ENCODE measurements at regions not wholly inside any gene's neighbourhood (a gene's known extent, or its start where the extent isn't known, plus 50 kb on each side); places are given as distances from the start of the nearest gene placed in this dataset.

DNA sequence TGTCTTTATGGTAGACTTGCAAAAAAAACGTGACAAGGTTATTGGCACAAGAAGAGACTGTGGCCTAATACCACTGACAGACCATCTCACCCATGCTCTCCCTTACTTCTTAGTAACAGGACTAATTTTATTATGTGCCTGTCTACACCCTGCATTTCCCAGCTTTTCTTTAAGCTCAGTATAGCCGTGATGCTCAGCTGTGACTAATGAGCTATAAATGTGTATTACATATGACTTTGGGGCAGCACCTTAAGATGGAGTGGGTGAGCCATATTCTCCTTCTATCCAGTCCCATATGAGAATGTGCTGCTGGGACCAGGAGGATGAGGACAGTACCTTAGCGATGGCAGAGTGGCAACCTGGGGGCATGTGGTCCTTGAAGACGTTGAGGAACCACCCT is 293.5 kb downstream of the RNF144A start:
- no peak for DNase-seq (ENCODE audit: low read depth)

DNA sequence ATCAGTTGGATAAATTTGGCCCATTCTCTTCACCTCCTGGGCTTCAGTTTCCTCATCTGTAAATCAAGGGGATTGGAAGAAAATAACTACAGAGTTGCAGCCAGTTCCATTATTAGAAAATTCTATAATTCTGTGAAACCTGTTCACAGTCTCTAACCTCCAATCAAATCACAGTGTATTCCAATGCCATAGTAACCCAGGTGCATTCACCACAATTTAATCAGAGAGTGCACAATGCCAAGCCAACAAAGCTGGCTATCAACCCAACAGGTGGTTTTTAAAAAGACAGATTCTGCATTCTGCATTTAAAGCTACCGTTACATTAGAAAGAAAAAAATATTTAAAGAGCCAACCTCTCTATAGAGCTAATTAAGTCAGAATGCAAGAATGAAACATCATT is 308.6 kb downstream of the RNF144A start:
- DNase-seq (ENCODE audit: low read depth): no peak

DNA sequence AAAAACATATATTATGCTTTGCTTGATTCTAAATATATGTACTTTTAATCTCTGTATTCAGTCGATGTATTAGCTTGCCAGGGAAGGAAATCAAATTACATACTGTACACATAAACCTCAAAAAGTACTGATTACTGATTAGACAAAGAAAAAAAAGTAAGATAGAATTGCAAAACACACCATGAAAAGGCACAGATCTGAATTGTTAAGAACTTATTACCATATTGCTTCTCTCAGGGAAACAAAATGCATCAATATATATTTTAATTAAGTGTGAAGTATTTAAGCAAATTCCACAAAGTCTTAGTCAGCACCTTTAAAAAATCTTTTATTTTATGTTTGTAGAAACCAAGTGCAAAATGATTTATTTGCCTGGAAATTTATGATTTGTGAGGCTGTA is 309.3 kb downstream of the RNF144A start:
- no peak for DNase-seq (ENCODE audit: low read depth)

DNA sequence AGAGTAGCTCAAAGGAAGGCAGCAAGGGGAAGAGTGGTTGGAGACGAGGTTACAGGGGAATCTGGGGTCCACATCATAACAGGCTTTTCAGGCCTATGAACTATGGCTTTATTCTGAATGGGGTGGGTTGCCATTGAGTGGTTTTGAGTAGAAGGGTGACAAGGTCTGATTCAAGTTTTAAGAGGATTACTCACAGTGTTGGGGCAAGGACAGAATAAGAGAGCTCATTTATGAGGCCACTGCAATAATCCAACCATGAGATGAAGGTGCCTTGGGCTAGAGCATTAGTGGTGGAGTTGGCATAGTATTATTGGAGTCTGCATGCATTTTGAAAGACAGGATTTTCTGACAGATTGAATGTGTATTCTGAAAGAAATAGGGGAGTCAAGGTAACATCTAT is 315.9 kb downstream of the RNF144A start:
- DNase-seq (ENCODE audit: low read depth): no peak

DNA sequence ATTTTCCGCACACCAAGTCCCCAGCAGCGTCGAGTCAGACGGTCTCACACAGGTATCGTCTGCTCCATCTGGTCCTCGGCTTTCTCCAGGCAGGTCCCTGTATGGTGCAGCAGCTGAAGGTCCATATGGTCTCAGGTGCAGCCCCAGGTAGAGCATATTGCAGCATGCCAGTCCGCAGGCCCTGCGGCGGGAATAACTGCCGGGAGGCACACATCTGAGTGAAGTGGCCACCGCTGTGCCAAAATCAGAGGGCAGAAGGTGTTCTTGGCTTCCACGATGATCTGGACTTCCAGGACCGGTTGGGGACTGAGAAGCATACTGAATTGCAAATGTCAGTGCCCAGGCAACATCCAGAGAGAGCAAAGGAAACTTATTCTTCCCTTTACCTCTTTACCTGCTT is 320.3 kb downstream of the RNF144A start:
- no peak for DNase-seq (ENCODE audit: low read depth)

DNA sequence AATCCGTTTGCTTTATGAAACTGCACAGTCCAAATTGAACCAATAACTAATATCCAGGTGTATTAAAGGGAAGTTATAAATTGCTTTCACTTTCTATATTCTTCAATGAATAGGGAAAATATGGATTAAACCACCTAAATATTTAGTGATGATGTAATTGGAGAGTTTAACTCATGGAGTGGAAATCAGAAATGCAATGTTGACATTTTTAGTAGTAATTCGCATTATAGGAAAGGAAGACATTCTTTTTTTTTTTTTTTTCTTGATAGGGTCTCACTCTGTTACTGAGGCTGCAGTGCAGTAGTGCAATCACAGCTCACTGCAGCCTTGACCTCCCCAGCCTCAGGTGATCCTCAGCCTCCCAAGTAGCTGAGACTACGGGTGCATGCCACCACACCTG is 321.9 kb downstream of the RNF144A start:
- no peak for DNase-seq (ENCODE audit: low read depth)

DNA sequence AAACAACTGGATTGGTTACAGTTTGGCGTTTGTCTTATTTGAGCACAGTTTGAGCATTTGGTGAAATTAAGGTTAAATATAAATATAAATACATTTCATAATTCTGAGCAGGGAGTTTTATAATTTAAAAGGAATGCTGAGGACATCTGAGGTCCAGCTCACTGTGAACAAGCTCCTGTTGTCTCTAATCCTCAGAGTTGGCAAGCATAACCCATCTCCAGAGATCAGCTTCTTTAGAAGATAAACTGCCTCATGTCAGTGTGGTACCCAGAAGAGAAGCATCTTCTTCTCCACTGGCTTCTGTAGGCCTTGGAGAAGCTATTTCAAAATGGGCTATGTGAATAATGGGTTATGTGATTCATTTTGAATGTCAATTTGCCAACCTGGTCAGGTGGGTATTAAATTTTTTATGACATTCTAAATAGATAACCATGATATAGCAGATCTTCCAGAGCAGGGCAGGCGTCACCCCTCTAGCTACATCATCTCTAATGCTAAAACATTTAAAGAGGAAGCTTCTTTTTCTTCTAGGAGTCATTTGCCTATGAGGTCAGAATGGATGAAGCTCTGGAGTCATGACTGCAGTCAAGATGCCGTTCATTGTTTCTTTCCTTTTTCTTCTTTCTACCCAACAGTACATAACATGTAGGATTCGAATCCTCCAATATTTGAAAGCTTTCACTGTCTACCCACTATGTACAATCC is 324.0 kb downstream of the RNF144A start:
- DNase-seq (ENCODE audit: low read depth): no peak

DNA sequence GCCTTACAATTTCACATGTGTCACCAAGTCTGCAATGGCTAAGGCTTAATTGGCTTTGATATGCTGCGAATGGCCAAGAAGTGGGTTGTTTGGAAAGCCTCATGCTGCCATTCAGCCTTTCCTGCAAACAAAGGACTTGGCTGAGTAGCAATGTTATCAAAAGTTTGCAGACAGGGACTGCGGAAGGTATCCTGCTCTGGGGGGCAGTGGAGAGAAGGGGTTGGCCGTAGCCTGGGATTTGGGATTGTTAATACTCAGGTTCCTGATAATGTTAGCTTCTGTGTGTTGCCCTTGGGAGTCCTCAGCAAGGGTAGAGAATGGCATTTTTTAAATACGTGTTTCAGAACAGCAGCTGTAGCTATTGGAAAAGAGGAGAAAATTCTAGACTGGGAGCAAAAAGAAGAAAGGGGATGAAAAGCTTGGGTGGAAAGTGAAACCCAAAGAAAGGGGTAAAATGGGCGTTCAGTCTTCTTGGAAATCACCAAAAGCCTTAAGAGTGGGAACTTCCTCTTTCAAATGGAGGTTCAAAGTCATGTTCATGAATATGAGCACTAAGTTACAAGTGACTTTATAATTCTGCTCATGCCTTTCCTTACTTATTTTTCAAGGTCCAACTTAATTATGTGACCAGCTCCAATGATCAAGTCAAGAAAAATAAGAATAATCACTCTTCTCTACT is 325.1 kb downstream of the RNF144A start:
- no peak for DNase-seq (ENCODE audit: low read depth)

DNA sequence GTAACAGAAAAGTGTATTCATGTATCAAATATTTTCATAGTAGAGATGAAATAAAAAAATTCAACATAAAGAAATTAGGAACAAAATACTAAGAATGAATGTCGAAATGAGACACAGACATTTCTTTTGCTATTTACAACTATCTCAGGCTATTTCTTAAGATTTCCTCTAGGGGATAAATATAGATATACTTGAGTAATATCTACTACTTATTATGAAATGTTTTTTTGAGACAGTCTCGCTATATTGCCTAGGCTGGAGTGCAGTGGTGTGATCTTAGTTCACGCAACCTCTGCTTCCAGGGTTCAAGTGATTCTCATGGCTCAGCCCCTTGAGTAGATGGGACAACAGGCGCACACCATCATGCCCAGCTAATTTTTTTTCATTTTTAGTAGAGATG is 326.1 kb downstream of the RNF144A start:
- DNase-seq (ENCODE audit: low read depth): no peak

DNA sequence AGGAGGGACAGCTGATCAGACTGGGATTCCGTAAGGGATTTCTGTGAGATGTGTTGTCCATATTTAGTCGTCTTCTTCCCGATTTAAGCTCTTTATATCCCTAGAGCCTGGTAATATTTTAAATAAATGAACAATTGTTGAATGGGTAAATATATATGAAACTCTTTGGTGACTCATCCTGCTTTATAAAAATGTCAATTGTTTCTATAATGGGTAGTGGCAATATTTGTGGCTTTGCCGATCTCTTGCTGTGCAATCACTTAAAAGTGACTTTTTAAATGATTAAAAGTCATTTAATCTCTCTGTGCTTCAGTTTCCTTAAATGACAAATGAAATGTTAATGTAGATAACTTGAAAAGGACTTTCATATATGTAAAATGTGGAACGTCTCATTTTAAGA is 339.2 kb downstream of the RNF144A start:
- no peak for DNase-seq (ENCODE audit: low read depth)

DNA sequence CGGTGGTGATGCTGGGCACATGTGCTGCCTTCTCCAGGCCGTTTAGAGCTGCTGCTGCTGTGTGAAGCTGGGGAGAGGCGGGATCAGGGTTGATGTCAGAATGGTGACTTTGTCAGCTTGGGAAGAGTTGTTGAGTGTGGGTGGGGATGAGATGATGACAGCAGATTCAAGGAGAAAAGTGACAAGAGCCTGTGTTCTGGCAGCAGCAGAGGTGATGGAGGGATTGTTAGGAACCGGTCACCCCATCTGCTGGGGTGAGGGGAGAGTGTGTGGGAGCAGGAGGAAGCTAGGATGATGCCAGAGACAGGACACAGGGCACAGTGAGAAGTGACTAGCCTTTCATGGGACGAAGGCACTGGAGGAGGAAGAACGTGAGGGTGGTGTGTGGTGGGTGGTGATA is 345.5 kb downstream of the RNF144A start:
- DNase-seq (ENCODE audit: low read depth): no peak

DNA sequence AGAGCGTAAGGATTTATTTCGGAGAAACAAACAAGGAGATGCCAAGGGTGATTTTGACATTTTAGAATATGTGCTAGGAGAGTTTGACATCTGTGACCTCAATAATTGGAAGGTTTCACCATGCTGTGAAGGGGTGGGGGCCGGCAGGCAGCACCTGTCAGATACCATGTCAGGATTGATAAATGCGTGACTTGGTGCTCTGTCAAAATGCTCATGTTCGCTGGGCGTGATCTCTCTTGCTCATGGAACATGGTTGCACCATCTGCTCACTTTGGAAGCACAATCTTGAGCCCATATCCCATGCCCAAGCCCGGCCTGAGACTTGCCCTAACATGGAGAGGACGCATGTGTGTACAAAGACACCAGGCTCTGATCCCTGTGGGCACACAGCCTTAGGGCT is 347.6 kb downstream of the RNF144A start:
- no peak for DNase-seq (ENCODE audit: low read depth)

DNA sequence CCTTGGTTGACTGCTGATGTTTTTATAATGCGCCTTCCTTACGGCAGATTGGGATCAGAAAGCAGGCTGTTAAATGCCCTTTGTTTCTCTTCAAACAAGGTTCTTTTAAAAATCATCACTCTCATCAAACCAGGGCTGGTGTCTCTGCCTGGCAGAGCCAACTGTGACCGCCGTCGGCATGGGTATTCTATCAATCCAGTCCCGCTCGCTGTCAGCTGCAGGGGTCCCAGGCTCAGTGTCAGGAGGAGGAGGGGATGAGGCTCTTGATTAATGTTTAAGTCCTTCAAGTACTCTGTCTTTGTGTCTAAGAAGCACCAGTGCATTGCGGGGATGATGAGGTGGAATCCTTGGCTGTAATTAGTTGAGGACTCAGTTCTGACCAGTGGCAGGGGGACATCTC is 348.1 kb downstream of the RNF144A start:
- no peak for DNase-seq (ENCODE audit: low read depth)

DNA sequence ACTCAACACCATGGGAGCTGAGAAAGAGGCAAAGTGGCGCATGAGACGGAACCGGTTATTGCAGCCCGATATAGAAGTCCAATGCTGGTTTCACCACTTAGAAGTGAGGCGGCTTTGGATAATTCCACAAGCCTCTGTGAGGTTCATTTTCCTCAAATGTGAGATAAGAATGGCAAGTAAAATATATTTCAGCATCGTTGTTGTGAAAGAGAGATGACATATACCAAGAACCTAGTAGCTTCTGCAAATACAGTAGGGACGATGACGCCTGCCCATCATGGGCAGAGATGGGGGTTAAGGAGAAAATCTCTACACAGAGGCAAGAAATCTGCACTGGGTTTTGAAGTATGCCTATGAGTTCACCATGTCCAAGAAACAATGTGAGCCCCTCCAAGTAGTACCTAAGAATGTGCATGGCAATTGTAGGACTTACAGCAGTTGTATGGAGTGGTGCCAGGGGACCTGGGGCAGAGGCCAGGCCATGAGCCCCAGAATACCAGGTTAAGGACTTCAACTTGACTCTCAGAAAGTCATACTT is 352.0 kb downstream of the RNF144A start:
- no peak for DNase-seq (ENCODE audit: low read depth)

DNA sequence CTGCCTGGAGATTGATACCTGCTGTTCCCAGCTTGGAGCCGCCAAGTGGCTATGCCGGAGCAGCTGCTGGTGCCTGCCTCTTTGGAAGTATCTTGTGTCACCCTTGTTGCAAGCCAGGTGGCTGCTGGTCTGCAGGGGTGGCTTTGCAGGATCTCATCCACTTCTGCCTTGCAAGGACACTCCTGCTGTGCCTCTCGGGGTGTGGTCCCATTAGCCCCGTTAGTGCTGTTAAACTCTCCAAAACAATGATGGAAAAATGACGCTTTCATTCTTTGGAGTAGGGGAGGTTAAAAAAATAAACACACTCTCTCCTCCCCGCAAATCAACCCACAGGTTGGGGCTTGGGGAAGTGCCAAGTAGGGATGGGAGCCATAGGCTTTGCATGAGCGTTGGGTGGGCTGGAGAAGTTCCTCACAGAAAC is 352.8 kb downstream of the RNF144A start:
- no peak for DNase-seq (ENCODE audit: low read depth)

DNA sequence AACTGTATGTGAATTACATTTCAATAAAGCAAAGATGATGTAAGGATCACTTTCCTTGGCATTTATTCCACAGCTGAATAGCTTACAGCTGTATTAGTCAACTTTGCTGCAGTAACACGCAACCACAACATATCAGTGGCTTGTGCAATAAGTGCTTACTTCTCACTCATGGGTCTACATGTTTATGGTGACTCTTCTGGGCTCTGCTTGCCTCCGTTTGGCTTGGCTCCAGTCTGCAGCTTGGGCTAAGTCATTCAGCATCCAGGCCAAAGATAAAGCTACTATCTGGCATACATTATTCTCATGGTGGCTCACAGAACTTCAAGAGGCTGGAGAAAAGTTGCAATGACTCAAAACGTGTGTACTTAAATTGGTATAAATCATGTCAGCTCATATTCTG is 355.0 kb downstream of the RNF144A start:
- DNase-seq (ENCODE audit: low read depth): no peak

DNA sequence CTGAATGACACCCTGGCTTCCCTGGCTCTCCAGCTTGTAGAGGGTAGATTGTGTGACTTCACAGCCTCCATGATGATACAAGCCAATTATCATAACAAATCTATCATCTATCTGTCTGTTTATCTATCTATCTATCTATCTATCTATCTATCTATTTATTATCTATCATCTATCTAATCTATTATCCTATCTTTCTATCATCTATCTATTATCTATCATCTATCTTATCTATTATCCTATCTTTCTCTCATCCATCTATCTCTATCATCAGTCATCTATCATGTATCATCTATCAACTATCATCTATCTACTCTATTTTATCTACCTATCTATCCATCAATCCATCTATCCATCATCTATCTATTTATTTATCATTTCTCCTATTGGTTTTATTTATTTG is 361.8 kb downstream of the RNF144A start:
- no peak for DNase-seq (ENCODE audit: low read depth)

DNA sequence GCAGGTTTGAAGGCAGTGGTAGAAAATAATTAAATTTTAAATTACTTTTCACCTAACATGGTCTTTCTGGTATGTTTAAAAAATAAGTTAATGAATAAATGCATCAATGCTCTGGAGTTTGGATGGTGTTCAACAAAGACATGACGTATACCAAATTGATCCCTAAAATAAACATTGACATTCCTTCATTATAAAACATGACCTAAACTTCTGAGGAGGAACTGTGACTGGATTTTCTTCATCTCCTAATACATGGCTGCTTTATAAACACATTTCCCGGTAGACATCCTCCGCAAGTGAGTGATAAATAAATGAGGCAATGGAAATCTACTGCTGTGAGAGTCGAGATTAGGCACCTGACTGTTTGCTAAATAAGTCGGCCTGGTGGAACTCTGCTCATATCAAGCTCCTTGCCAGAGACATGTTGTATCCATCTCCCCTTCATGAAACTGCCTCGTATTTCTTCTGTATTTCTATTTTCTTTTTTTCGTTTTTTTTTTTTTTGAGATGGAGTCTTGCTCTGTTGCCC is 362.3 kb downstream of the RNF144A start:
- DNase-seq (ENCODE audit: low read depth): no peak

DNA sequence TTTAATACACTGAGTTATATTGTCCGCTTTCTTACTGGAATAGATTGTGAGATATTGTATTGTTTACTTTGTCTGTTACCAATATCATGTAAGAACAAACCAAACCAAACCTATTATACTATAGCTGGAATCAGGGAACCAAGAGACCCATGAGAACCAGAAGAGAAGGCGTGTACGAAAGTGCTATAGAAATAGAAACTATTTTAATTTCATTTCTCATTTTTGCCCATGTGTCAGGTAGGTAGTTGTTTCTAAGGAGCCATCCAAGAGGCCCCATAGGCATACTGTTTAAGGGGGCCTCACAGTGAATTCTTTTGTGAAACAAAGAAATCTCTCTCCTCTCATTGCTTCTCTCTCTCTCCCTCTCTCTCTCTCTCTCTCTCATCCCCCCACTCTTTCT is 363.6 kb downstream of the RNF144A start:
- DNase-seq (ENCODE audit: low read depth): no peak

DNA sequence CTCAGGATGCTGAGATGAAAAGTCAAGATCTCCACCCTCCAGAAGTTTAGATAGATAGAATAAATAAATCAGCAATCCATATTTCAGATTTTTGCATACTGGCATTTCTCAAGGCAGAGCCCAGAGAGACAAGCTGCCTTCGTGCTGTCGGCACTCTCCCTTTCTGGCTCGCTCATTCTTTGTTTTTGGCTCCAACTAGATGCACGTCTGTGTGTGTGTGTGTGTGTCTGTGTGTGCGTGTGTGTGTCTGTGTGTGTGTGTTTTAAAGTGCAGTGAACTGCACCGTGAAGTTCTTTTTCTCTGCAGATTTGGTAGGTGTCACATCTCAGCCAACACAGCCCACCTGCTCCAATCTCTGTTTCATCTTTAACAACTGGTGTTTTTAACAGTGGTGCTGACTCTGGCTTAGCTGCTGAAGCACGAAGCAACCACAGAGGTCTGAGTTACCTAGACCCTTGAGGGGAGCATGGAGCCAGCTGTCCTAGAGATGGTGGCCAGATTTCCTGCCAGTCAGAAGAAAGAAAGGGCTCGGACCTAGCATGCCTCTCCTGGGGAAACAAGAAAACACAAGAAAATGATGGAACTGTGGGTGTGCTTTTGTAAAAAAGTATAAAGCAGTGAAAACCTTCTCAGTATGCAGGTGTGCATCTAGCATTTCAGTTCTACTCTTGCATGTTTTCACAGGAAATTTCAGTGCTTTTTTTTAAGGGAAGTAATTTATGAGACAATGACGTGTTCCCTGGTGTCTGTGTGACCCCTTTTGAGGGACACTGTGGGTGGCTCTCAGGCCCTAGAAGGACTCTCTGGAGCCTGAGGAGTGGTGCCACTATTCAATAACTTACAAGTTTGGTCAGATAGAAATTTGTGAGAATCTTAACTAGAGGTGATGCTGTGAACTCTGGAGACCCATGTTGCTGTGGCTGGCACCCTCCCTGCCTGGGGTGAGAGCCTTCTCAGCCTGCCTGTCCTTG is 364.3 kb downstream of the RNF144A start:
- no peak for DNase-seq (ENCODE audit: low read depth)

DNA sequence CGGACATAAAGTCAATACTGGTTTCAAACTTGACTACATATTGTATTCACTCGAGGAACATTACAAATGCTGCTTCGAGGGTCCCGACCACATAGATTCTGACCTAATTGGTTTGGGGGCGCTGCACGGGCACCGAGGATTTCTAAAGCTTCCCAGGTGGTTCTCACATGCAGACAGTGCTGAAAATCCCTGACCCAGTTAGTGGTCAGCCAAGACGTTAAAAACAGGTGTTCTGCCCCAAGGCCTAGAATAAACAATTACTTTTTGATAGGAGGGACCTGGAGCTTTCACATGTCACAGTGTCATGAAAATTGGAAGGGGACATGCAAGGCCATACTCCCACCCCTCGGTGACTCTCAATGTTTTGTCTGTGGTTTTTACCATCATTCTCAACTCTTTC is 368.9 kb downstream of the RNF144A start:
- no peak for DNase-seq (ENCODE audit: low read depth)

DNA sequence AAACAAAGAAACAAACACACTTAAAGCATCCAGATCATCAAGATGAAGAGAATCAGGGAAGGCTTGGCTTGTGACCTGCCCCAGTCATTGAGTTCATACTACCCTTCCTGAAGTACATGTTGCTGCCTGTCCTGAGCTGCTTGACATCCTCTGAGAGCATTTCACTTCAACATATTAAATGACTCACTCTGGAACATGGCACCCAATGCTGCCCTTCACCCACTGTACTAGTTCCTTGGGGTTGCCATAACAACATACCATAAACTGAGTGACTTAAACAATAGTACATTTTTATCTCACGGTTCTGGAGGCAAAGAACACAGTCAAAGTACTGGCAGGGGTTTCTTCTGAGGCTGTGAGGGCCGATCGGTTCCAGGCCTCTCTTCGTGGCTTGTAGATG is 371.3 kb downstream of the RNF144A start:
- DNase-seq (ENCODE audit: low read depth): no peak
